Mammary epithelial cell (primary cell): ENCODE measurements at regions not wholly inside any gene's neighbourhood (a gene's known extent, or its start where the extent isn't known, plus 50 kb on each side); places are given as distances from the start of the nearest gene placed in this dataset.

Experiments
- EZH2 ChIP-seq: IDR thresholded peaks from 2 replicates; pipeline ENCODE4 v1.6.1; 2012; ENCODE audit warnings: low read length, inconsistent platforms, borderline replicate concordance
- TF ChIP-seq, protein P1 (sequence below), 2 donors: IDR thresholded peaks in 1 of 2; conservative IDR thresholded peaks in 1 of 2; 2 replicates each; pipeline ENCODE4 v1.5.1; 2011 to 2012; ENCODE audit warnings: inconsistent platforms in 2 of 2, low read length in 2 of 2, mild to moderate bottlenecking in 2 of 2, control low read depth in 1 of 2, low read depth in 1 of 2; ENCODE audit not compliant: insufficient read depth in 1 of 2; ENCODE audit errors: extremely low read depth in 1 of 2

DNA sequence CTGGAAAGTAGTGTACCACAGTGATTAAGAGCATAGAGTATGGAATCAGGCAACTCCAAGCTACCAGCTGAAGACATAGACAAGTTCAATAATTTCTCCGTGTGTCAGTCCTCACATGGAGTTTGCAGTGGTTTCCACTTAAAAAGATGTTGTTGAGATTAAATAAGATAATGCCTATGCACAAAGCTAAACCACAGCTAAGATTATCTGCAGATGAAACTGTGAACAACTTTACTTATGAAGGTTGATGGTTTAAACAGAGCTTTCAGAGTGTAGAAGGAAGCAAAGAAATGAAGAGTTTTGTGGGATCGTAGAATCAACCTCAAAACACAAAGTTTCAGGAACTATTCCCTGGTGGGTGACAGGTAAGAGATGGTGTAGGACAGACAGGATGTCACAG, 223.5 kb upstream of the IL12B start:
- TF ChIP-seq, protein P1, sequence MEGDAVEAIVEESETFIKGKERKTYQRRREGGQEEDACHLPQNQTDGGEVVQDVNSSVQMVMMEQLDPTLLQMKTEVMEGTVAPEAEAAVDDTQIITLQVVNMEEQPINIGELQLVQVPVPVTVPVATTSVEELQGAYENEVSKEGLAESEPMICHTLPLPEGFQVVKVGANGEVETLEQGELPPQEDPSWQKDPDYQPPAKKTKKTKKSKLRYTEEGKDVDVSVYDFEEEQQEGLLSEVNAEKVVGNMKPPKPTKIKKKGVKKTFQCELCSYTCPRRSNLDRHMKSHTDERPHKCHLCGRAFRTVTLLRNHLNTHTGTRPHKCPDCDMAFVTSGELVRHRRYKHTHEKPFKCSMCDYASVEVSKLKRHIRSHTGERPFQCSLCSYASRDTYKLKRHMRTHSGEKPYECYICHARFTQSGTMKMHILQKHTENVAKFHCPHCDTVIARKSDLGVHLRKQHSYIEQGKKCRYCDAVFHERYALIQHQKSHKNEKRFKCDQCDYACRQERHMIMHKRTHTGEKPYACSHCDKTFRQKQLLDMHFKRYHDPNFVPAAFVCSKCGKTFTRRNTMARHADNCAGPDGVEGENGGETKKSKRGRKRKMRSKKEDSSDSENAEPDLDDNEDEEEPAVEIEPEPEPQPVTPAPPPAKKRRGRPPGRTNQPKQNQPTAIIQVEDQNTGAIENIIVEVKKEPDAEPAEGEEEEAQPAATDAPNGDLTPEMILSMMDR (conservative IDR thresholded peaks at IDR 0.05 in 1 of 2, IDR thresholded peaks at IDR 0.05 in 1 of 2; ENCODE audit: extremely low read depth in 1 of 2, insufficient read depth in 1 of 2, low read depth in 1 of 2, low read length in 2 of 2): no peak
- TF ChIP-seq EZH2: no peak
